ENCODE measurements at regions not wholly inside any gene's neighbourhood (a gene's known extent, or its start where the extent isn't known, plus 50 kb on each side); places are given as distances from the start of the nearest gene placed in this dataset.

DNA sequence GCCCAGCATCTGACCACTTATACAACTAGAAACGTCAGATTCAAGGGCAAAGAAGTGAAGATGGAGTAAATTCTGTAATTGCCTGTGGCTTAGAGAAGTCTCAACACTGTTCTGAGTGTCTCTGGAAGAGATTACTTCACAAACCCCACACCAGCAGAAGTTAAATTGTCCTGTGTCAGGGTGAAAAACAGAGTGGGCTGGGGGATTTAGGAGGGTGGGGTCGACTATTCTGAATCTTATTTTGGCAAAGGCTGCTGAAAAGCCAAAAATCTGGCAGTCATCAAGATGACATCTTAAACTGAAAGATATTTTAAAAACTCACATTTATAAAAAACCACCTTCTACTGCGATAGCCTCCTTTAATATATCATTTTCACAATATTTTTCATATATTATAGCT lies 180.8 kb downstream of the KLHL28 start:
- 33 to 41% methylated on average over 3 of the region's 3 CpGs for WGBS, 2 donors (ENCODE audit: low coverage in 1 of 2)
- in situ Hi-C loops (cut with MboI; ENCODE audit: low pct_ligation_motif_present in 1 of 4, low pct_unique_long_range_greater_than_20kb in 1 of 4, low sequenced_read_pairs in 3 of 4) (no loop called here), intact Hi-C loops (cut with DNase I; ENCODE audit: low total_unique reads) (loop anchor here (10.0 kb wide), 1 partner anchor 396 kb away; no protein-coding TSS in a partner anchor)
- Histone ChIP-seq H3K27me3 (no peaks in the 10 kb centered on the region), H3K27ac (no peak overlapping the region), H3K4me1 (no peaks in the 10 kb centered on the region), H3K4me3 (no peak overlapping the region), H3K36me3 (no peaks in the 10 kb centered on the region), H3K9me3 (no peaks in the 10 kb centered on the region)
- no peak for TF ChIP-seq POLR2A (IDR thresholded peaks at IDR 0.05)
- DNase-seq, result no peak

DNA sequence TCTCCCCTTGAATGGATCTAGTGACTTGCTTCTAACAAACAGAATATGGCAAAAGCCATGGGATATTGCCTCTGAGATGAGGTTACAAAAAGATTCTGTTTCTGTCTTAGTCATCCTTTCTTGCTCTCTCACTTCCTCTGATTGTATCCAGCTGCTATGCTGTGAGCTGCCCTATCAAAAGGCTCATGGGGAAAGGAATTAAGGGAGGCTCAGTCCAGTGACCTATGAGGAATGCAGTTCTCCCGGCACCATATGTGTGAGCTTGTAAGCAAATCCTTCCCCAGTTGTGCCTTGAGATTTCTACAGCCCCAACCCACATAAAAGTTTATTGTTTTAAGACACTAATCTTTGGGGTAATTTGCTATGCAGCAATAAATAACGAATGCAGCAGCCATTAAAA lies 183.1 kb downstream of the KLHL28 start:
- no peaks in the 10 kb centered on the region for H3K27me3 ChIP-seq
- intact Hi-C loops (cut with DNase I; ENCODE audit: low total_unique reads) (no loop called here), in situ Hi-C loops (cut with MboI; ENCODE audit: low pct_ligation_motif_present in 1 of 4, low pct_unique_long_range_greater_than_20kb in 1 of 4, low sequenced_read_pairs in 3 of 4) (no loop called here)
- no peak overlapping the region for H3K4me3 ChIP-seq
- no peaks in the 10 kb centered on the region for H3K9me3 ChIP-seq
- no peaks in the 10 kb centered on the region for H3K4me1 ChIP-seq
- 25 to 40% methylated on average over 1 to 2 of the region's 2 CpGs for WGBS, 2 donors (ENCODE audit: low coverage in 1 of 2)
- no peak for DNase-seq
- H3K27ac ChIP-seq, result no peak overlapping the region
- TF ChIP-seq, protein P1, sequence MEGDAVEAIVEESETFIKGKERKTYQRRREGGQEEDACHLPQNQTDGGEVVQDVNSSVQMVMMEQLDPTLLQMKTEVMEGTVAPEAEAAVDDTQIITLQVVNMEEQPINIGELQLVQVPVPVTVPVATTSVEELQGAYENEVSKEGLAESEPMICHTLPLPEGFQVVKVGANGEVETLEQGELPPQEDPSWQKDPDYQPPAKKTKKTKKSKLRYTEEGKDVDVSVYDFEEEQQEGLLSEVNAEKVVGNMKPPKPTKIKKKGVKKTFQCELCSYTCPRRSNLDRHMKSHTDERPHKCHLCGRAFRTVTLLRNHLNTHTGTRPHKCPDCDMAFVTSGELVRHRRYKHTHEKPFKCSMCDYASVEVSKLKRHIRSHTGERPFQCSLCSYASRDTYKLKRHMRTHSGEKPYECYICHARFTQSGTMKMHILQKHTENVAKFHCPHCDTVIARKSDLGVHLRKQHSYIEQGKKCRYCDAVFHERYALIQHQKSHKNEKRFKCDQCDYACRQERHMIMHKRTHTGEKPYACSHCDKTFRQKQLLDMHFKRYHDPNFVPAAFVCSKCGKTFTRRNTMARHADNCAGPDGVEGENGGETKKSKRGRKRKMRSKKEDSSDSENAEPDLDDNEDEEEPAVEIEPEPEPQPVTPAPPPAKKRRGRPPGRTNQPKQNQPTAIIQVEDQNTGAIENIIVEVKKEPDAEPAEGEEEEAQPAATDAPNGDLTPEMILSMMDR (IDR thresholded peaks at IDR 0.05), result no peak
- TF ChIP-seq POLR2A (IDR thresholded peaks at IDR 0.05), result no peak
- TF ChIP-seq EP300 (IDR thresholded peaks at IDR 0.05; ENCODE audit: low read depth), result no peak
- TF ChIP-seq POLR2AphosphoS5 (IDR thresholded peaks at IDR 0.05), result no peak
- H3K36me3 ChIP-seq, result no peaks in the 10 kb centered on the region

DNA sequence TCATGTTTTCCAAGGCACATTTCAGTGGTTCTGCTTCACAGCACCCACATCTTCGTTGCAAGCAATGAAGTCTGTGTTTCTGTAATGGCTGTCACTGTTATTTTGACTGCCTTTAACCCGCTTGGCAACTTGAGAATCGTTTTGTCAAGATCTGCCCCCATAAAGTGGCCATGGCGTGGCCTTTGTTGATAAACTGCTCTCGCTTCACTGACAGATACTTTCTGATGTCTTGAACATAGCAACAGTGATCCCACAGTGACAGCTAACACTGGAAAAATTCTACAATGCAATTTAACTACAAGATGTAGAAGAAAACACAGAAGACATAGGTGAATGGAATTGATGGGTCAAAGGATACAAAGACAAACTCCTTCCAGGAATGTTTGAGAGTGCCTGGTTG lies 184.2 kb downstream of the KLHL28 start:
- 61 to 76% methylated on average over 5 of the region's 5 CpGs for WGBS, 2 donors (ENCODE audit: low coverage in 1 of 2)
- DNase-seq, result no peak
- no peak overlapping the region for H3K27ac ChIP-seq
- intact Hi-C loops (cut with DNase I; ENCODE audit: low total_unique reads), result no loop called here
- in situ Hi-C loops (cut with MboI; ENCODE audit: low pct_ligation_motif_present in 1 of 4, low pct_unique_long_range_greater_than_20kb in 1 of 4, low sequenced_read_pairs in 3 of 4), result no loop called here
- H3K4me1 ChIP-seq, result no peaks in the 10 kb centered on the region
- no peak overlapping the region for H3K4me3 ChIP-seq
- no peaks in the 10 kb centered on the region for H3K36me3 ChIP-seq
- no peaks in the 10 kb centered on the region for H3K9me3 ChIP-seq
- H3K27me3 ChIP-seq, result no peaks in the 10 kb centered on the region
- TF ChIP-seq, protein P1 (IDR thresholded peaks at IDR 0.05), result no peak
- no peak for TF ChIP-seq POLR2AphosphoS5 (IDR thresholded peaks at IDR 0.05)
- no peak for TF ChIP-seq EP300 (IDR thresholded peaks at IDR 0.05; ENCODE audit: low read depth)
- no peak for TF ChIP-seq POLR2A (IDR thresholded peaks at IDR 0.05)

DNA sequence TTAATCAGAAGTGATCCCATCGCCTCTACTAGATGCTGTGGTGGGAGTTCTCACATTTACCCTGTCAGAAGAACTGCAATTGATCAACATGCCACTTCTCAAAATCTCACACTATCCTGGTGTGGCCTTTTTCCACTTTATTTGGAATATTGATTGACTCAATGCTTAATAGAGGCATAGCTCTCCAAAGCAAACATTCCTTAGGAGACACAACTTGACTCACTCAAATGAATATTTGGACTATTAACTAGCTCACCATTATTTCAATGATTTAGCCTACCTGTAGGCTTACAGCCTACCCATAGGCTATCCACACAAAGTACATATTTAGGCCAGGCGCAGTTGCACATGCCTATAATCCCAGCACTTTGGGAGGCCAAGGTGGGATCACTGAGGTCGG lies 186.5 kb downstream of the KLHL28 start:
- no peak overlapping the region for H3K27ac ChIP-seq
- TF ChIP-seq EP300 (IDR thresholded peaks at IDR 0.05; ENCODE audit: low read depth) (no peak), POLR2AphosphoS5 (IDR thresholded peaks at IDR 0.05) (no peak), POLR2A (IDR thresholded peaks at IDR 0.05) (no peak)
- TF ChIP-seq, protein P1 (IDR thresholded peaks at IDR 0.05), result no peak
- DNase-seq, result no peak
- WGBS, 2 donors (ENCODE audit: low coverage in 1 of 2), result 77 to 91% methylated on average over 1 to 3 of the region's 3 CpGs
- H3K4me3 ChIP-seq, result no peak overlapping the region
- H3K27me3 ChIP-seq, result no peaks in the 10 kb centered on the region
- in situ Hi-C loops (cut with MboI; ENCODE audit: low pct_ligation_motif_present in 1 of 4, low pct_unique_long_range_greater_than_20kb in 1 of 4, low sequenced_read_pairs in 3 of 4), result no loop called here
- no peaks in the 10 kb centered on the region for H3K4me1 ChIP-seq
- intact Hi-C loops (cut with DNase I; ENCODE audit: low total_unique reads), result no loop called here
- H3K9me3 ChIP-seq, result no peaks in the 10 kb centered on the region
- H3K36me3 ChIP-seq, result no peaks in the 10 kb centered on the region

DNA sequence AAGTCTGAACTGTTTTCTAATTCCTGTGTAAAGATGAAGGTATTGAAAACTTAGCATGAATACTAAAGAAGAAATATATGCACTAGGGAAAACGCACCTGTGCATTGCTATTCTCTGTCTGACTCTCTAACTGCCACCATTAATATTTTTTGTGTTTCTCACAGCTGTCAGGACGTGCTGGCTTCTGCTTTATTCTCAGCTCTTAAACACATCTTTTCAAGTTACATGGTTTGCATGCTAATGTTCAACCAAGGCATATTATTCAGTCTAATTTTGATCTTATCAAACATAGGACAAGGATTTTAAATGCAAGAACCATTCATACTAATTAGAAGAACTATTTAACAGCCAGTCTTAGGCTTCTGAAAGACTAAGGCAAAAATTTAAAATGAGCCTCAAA lies 187.4 kb downstream of the KLHL28 start:
- Histone ChIP-seq H3K27me3 (no peaks in the 10 kb centered on the region), H3K9me3 (no peaks in the 10 kb centered on the region), H3K4me3 (no peak overlapping the region), H3K27ac (no peak overlapping the region), H3K36me3 (no peaks in the 10 kb centered on the region), H3K4me1 (no peaks in the 10 kb centered on the region)
- intact Hi-C loops (cut with DNase I; ENCODE audit: low total_unique reads) (no loop called here), in situ Hi-C loops (cut with MboI; ENCODE audit: low pct_ligation_motif_present in 1 of 4, low pct_unique_long_range_greater_than_20kb in 1 of 4, low sequenced_read_pairs in 3 of 4) (no loop called here)
- TF ChIP-seq POLR2A (IDR thresholded peaks at IDR 0.05) (no peak), EP300 (IDR thresholded peaks at IDR 0.05; ENCODE audit: low read depth) (no peak), POLR2AphosphoS5 (IDR thresholded peaks at IDR 0.05) (no peak)
- TF ChIP-seq, protein P1 (IDR thresholded peaks at IDR 0.05), result no peak
- no peak for DNase-seq
- 60 to 61% methylated on average over 2 of the region's 2 CpGs for WGBS, 2 donors (ENCODE audit: low coverage in 1 of 2)

Data from transverse colon (tissue), 4 donors.